ENCODE measurements at regions not wholly inside any gene's neighbourhood (a gene's known extent, or its start where the extent isn't known, plus 50 kb on each side); places are given as distances from the start of the nearest gene placed in this dataset.
"Not testable (repeated sequence)": the region's sequence is repeated elsewhere in the genome, so short reads cannot be mapped to it uniquely, and the experiment has no call there.

DNA sequence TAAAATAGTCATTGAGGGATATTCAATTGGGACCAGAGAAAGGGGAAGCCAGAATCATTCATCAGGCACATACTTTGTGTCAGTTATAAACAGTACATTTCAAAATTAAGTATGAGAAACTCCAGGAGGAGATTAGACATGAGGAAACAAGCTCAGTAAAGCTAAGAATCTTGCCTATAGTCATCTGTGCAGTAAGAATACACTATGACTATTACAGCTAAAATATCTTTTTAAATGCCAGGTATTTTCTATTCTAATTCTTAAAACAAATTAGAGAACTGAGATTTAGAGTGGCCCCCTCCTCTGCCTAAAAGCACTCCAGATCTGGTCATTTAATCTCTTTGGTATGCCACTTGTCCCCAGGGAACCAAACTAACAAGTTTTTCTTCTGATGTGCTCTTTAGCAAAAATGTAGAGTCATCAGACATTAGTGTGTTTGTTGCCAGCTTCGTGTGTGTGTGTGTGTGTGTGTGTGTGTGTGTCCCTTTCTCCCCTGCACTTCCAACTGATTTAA lies 541.1 kb downstream of the TTLL7 start:
- not testable (repeated sequence) for DNase-seq

DNA sequence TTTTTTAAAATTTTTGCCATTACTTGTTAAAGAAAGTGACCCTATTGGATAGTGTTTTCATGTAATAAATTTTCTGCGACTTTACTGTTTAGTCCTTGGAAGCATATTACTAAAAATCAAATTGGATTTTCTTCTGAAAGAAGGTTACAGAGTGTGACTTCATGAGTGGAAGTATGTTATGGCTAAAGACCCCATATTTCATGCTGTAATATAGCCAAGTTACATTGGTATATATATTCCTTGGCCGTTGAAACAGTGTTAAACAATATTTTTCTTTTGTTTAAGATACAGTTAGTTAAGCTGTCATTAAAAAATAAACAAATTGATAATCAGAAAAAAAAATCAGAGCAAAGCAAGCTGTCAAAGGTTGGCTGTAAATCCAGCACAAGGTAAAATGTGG lies 541.7 kb downstream of the TTLL7 start:
- not testable (repeated sequence) for DNase-seq

DNA sequence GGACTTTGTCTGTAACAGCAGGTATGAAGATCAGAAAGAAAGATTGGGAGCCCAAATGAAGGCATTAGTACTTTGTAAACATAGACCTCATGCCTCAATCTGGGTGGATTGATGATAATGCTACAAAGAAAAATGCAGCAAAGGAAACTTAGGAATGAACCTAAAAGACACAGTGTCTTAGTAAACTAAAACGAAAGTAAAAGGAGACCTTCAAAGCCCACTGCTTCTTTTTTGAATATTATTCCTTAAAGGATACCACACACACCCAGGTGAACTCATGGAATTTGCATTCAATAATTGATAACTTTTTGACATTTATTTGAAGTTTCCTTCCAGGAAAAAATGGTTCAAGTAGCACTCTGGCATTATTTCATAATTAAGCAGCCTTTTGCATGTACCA lies 543.2 kb downstream of the TTLL7 start:
- DNase-seq = not testable (repeated sequence)

DNA sequence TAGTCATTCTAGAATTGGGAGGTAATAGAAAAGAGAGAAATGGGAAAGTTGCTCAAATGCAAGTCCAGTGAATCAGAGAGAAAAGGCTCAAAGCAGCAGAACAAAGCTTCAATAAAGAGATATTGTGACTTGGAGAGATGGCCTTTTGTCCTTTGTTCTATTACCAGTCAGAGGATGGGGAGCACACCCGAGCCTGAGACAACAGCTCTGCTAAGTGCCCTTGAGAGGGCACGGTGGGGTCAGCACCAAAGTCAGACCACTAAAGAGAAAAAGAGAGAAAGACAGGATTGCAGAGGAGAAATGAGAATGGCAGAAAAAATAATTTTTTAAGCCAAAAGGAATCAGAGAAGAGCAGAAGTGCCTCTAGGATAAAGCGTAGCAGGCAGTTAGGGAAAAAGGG lies 553.1 kb downstream of the TTLL7 start:
- DNase-seq = not testable (repeated sequence)

- not testable (repeated sequence) for DNase-seq
Measured at GRCh38 chr1:83442412-83442811, 556.5 kb downstream of the TTLL7 start.

DNA sequence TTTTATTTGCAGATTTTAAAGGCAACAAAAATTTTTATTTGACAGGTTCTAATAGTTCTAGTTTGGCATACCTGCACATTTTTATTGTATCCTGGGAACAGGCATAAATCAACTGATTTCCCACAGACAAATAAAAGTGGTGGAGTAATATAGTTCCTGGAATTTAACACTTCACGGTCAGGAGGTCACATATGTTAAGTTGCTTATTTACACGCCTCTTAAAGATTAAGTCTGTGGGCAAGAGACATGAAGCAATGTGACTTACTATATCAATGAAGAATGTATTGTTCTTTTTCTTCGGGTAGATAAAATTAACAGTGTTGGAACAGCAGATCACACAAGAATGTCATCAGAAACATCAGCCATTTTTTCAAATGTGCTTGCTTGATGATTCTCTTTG lies 558.3 kb downstream of the TTLL7 start:
- not testable (repeated sequence) for DNase-seq

DNA sequence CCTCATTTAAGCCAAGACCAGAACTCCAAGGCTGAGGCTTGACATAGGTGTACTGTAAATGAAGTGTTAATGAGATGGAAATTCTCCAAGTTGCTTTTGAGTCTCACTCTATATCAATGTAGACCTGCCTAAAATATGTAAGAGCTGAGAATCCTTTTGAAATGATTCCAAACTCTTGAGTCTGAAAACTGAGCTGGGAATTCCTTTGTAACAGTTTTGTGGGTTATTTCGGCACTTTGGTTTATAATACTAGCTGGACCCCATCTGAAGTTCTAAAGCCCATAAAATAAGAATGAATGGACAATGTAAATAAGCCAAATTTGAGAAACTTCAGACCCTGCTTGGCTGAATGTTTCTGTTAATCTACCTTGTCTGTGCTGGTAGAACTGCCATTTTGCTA lies 558.9 kb downstream of the TTLL7 start:
- DNase-seq = not testable (repeated sequence)

DNA sequence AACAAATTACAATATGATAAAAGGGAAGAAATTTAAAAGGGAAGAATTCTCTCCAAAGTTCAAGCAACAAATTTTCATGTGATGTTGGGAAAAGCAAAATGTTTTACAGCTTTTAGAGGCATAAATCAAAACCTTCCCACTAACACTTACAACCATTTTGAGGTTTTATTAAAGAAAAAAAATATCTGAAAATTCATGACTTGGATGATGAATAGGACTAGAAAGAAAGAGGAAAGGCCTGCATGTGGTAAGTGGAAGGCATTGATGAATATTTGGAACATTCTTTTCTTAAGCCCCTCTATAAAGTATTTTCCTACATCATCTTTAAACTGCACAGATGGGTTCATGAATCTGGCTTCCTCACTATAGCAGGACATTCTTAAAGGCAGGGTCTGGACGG lies 560.6 kb downstream of the TTLL7 start:
- not testable (repeated sequence) for DNase-seq

- DNase-seq = not testable (repeated sequence)
Measured at GRCh38 chr1:83435336-83435735, 563.6 kb downstream of the TTLL7 start.

GRCh38 chr1:83427566-83427965 lies 571.4 kb downstream of the TTLL7 start:
- not testable (repeated sequence) for DNase-seq

GRCh38 chr1:83423382-83423781 lies 575.5 kb downstream of the TTLL7 start:
- DNase-seq = not testable (repeated sequence)

DNA sequence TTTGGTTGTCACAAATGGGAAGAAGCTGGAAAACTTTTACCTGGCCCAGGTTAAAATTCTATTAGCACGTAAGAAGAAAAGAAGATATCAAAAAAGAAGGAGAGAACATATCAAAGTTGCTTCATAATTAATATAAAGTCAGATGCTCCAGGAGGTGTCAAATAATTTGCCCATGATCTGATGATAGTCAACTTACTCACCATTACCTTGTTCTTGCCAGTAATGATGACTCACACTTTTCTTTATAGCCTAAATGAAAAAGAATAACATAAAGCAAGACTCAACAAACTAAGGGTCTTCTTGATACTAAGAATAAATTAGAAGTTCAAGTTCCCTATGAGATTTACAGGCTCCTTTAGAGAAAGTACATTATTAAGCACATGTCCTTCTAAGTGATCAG lies 580.4 kb downstream of the TTLL7 start:
- DNase-seq = no peak

DNA sequence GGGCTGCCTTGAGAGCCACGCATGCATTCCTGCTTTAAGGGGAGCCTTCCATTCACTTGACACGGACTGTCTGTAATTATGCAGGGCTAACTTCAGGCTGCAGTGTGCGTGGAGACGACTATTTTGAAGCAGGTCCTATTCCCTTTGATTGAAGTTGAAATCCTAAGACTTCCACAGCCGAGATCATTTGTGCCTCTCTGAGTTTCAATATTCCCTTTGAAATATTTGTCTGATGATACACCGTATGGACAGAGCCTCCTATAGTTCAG lies 585.2 kb downstream of the TTLL7 start:
- not testable (repeated sequence) for DNase-seq

GRCh38 chr1:83410746-83411413 lies 588.1 kb downstream of the TTLL7 start:
- not testable (repeated sequence) for DNase-seq

GRCh38 chr1:83406693-83407371 lies 592.1 kb downstream of the TTLL7 start:
- not testable (repeated sequence) for DNase-seq

- DNase-seq = not testable (repeated sequence)
Measured at GRCh38 chr1:83405789-83406188, 593.1 kb downstream of the TTLL7 start.

DNA sequence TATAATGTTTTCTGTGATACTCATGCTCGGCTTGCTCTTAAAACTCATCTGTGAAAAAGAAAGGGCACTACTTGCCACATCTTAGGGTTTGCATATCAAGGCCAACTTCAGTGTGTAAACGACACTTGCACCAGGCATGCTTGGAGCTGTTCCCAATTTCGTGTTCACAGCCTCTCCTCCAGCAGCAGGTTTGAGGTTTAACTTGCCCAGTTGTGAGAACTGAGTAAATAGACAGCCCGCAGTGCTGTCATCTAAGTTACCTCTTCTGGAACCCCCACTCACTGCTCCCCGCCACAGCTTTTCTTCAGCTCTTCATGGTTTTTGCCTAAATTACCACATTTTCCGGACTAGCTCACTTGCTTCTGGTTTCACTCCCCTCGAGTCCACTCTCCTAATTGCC lies 595.4 kb downstream of the TTLL7 start:
- DNase-seq = not testable (repeated sequence)

DNA sequence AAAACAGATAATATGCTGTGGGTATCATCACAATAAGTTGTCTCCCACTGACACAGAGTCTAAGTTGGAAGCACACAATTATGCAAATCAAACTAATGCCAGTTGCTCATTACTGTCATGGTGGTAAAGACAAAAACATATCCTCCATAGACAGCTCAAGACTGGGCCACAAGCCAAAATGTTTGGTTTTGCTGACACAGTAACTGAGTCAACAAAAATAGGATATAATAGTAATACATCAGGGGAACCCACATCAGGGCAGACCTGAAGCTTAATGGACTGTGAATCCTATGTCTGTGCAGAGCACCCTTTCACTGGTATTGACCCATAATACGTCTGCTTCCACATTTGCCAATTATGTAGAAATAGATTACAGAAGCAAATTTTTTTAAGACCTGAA lies 597.8 kb downstream of the TTLL7 start:
- DNase-seq = not testable (repeated sequence)

- not testable (repeated sequence) for DNase-seq
Measured at GRCh38 chr1:83400173-83400572, 598.8 kb downstream of the TTLL7 start.

DNA sequence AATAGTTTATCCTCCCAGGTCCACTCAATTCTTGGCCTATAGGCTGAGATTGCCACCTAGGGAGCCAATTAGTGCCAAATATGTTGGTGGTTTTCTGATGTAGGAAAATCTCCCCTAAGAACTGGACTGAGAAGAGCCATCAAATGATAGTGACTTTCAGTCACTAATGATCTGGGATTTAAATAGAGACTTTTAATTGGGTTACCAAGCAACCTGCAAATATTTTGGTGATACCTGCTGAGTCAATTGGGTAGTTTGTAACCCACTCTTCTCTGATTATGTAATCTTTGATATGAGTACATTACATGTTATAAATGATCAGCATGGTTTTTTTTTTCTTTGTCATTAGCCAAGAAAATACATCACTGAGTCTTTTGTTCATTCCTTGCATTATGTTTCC lies 600.8 kb downstream of the TTLL7 start:
- DNase-seq = not testable (repeated sequence)

DNA sequence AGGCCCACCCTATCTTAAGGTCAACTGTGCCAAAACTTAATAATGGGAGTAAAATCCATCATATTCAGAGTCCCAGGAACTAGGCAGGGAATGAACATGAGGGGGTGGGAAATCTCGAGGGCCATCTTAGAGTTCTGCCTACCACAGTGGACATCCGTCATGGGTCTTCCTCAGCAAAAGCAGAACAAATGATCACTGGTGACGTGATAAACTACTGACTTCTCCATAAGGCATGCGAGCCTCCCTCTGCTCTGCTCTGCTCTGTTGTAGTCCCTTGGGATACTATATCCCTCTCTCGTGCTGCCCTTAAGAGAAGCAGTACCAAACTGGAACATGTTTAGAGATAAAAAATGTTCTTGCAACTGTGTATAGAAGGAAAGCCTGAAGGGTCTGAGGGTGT lies 603.8 kb downstream of the TTLL7 start:
- DNase-seq = not testable (repeated sequence)

GRCh38 chr1:83386946-83387345 lies 612.0 kb downstream of the TTLL7 start:
- not testable (repeated sequence) for DNase-seq

DNA sequence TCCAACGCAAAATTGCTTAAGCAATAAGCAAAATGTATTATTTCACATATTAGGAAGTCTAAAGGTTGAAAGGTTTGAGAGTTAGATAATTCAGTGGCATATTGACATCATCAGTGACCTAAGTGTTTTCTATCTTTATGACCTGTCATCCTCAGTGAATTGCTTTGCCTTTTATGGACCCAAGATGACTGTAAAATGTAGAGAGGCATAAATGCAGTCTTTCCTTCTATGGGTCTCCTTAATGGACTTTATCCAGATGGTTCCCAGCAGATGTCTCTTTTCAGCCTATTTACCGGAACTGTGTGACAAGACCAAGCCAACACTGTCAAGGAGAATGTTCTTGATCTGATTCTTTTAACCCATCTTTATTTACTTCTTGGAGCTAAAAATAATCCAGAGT lies 615.8 kb downstream of the TTLL7 start:
- DNase-seq = not testable (repeated sequence)

DNA sequence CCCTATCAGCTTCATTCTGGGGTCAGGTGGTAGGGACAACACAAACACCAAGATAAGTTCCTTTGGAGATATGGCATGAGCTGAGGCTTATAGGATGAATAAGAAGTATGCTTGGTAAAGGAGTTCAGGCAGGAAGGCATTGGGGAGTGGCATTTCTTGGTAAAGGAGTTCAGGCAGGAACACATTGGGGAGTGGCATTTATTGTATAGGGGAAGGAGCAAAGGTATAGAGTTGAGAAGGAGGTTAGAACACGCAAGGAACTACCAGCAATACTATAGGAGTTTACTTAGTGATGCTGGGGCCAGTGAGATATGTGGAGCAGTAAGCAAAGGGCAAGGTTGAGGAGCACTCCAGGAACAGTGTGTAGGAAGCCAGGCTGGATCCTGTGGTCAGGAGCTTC lies 625.9 kb downstream of the TTLL7 start:
- DNase-seq = not testable (repeated sequence)

- not testable (repeated sequence) for DNase-seq
Measured at GRCh38 chr1:83369853-83370252, 629.1 kb downstream of the TTLL7 start.

Data from Kasumi-1 (cell line).